ENCODE measurements at regions not wholly inside any gene's neighbourhood (a gene's known extent, or its start where the extent isn't known, plus 50 kb on each side); places are given as distances from the start of the nearest gene placed in this dataset.
"Not testable (repeated sequence)": the region's sequence is repeated elsewhere in the genome, so short reads cannot be mapped to it uniquely, and the experiment has no call there.

DNA sequence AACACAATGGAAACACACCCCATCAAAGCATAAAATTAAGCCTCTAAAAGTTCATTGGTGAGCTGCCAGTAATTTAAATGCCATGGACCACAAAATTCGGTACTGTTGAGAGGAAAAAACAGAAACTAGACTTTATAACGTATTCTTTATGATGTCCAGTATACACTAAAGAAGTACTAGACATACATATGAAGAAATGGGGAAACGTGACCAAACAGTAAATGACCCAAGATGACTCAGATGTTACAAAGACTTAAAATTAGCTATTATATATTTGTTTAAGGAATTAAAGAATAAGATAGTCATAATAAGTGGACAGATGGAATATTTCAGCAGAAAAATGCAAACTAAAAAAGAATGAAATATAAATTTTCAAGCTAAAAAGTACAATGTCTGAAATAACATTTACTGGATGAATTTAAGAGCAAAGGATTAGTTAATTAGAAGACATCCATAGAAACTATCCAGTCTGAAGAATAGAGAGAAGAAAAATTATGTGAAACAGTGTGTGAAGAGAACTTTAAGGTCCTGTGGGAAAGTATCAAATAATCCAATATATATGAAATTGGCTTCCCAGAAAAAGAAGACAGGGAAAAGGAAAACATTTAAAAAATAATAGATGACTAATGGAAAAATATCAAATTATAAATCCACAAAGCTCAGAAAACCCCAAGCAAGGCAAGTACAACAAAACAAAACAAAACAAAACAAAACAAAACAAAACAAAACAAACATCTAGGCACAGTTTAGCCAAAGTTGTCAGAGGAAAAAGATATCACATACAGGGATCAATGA is 69.4 kb downstream of the SAMD9 start:
- DNase-seq (ENCODE audit: low read depth) = peak; percentile 68

DNA sequence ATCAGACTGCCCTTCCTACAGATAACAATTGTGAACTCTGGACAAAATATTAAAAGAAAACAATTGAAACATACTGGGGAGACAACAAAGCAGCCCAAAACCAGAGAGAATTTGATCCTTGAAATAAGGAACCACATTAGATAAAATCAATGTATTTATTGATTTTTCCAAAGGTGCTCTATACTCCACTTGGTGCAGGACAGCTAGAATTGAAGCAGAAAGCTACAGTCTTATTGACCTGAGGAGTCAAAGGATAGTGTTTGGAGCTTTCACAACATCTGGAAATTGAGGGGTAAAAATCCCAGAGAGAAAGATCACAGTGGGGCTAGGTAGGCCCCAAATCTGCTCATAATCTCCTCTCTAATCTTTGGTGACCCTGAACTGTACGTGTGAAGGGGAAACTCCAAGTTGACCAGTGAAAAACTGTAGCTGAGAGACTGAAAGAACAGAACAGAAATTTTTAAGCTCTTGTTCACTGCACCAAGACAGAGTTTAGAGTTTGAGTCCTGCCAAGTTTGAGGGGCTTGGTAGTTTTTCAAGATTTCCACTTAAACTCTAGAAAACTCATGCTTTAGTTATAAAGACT is 70.2 kb downstream of the SAMD9 start:
- DNase-seq (ENCODE audit: low read depth) = no peak

- DNase-seq (ENCODE audit: low read depth) = peak; percentile 40
These were observed 71.1 kb downstream of the SAMD9 start for GRCh38 chr7:93046641-93047040.

DNA sequence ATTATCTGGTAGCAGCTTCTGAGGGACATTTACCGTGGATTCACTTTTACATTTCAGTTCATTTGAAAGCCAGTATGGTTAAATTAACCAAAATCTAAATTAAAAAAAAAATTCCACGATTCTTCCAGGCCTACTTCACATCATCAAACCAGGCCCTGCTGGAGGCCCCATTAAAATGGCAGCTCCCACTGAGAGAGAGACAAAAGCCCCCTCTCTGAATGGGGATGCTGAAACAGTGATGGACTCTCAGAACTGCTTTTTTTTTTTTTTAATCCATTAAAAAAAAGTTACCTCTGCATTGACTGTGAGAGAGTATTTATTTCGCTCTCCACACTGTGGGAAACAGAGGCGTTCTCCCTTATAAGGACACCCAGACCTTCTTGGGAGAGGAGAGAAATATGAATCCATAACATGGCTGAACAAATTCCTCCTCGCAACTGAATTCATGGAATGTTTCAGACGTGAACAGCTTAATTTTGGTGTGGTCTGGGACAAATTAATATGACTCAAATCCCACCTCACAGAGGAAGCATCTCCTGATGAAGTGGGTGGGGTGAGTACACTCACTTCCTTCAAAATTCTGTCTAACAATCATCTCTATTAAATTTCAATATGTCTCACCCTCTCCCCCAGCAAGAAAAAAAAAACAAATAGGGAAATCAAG is 73.5 kb downstream of the SAMD9 start:
- DNase-seq (ENCODE audit: low read depth) = peak; percentile 87

DNA sequence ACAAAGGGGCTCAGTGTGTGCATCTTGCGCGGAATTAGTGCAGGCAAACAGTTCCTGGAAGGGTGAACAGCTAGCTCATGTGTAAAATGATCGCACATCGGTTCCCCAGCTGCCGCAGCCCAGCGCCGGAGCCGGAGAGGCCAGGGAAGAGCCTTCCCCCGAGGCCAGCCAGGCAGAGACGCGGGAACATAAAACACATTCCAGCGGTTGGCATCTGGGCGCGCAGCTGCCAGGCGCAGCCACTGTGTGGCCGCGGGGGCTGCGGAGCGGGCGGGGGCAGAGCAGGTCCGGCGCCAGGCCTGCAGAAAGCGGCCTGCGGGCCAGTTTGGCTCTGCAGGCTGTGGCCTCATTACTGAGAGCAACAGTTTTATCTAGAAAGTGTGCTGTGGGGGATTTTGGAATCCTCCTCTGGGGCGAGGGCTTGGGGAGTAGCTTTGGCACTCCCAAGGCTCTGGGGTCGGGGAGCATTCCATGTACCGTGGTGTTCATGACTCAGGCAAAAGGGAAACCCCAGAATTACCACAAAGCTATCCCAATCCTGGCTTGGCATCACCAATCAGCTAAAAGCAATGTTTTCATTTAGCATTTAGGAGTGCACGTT is 74.3 kb downstream of the SAMD9 start:
- peak; percentile 95 for DNase-seq (ENCODE audit: low read depth)

- DNase-seq (ENCODE audit: low read depth) = no peak
These were observed 77.4 kb downstream of the SAMD9 start for GRCh38 chr7:93040355-93040754.

DNA sequence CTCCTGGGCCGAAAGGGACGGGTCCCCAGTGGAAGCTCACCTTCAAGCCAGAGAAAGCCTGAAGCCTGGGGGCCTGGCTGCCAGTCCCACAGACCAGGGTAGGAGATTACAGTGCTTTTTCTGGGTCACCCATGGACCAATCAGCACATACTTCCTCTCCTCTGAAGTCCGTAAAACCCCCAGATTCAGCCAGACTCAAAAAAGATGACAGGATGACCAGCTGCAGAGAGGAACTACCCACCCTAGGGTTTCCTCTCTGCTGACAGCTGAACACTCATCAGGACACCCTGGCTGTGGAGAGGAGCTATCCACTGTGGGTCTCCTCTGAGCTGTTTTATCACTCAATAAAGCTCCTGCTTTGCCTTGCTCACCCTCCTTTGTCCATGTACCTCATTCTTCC is 78.0 kb downstream of the SAMD9 start:
- DNase-seq (ENCODE audit: low read depth) = no peak

DNA sequence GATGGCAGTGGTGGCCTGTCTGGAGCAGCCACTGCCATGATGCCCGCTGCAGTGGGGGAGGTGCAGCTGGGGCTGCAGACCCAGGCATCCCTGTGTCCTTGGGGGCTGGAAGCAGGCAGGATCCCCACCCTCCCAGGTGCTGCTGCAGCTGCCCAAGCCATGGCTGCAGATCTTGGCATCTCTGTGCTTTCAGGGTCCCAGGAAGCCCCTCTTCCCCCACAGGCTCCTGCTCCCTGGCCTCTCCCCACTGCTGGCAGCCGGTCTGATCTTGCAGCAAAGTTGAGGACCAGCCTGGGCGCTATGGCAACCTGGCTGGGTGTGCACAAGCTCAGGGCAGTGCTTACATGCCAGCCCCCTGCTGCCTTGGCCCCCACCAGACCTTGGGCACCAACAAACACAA is 78.5 kb downstream of the SAMD9 start:
- DNase-seq (ENCODE audit: low read depth) = no peak

DNA sequence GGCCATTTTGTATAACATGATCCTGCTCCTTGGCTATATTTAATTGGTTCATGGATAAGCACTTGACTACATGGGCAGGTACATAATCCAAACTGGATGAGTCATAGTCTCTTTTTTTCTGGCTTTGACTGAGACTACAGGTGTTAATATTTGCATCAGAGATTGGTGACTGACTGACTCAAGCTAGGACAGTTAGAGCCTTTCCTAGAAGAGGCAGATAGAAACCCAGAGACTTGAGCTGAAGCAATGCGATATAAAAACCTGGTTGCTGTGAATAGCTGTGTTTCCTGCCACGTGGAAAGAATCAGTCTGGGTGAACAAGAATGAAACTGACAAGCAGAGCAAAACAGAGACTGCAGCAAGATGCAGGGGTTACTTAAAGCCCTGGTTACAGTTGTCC is 81.0 kb downstream of the SAMD9 start:
- no peak for DNase-seq (ENCODE audit: low read depth)

DNA sequence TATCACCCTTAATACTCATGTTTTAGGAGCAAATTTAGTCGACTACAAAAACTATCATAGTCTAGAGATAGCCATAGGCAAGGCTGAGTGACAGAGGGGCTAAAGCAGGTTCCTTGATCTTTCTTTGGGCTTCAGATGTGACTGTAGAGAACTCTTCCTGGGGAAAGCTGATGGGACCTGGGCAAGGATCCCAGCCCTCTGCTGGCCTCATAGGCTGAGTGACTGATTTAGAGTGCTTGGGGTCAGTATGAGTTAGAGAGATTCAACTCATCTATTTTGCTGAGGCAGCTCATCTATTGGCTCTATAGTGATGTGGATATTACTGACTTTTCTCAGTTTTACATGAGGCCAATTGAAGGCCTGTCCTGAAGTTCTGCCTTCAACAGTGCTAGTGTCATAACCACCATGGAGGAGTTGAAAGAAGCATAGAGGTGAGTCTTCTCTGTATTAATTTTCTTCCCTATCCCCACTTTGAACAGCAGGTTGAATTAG is 81.6 kb downstream of the SAMD9 start:
- DNase-seq (ENCODE audit: low read depth) = no peak

- no peak for DNase-seq (ENCODE audit: low read depth)
These were observed 86.0 kb downstream of the SAMD9 start for GRCh38 chr7:93031795-93032194.

- DNase-seq (ENCODE audit: low read depth) = no peak
These were observed 87.1 kb downstream of the SAMD9 start for GRCh38 chr7:93030605-93031225.

DNA sequence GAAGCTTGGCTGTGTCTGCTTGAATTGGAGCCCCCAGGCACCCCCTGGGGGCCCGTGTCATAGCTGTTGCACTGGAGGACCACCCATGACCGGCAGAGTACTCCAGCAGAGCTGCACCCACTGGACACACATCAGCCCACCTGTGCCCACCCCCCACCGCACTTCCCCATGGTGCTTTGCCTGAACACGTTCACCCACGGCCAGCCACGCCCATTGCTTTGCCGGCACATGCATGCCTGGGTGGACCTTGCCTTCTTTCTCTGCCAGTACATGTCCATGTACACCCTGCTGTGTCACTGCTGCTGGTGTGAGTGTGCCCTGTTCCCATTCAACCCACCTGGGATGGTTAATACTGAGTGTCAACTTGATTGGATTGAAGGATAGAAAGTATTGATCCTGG is 88.7 kb downstream of the SAMD9 start:
- no peak for DNase-seq (ENCODE audit: low read depth)

DNA sequence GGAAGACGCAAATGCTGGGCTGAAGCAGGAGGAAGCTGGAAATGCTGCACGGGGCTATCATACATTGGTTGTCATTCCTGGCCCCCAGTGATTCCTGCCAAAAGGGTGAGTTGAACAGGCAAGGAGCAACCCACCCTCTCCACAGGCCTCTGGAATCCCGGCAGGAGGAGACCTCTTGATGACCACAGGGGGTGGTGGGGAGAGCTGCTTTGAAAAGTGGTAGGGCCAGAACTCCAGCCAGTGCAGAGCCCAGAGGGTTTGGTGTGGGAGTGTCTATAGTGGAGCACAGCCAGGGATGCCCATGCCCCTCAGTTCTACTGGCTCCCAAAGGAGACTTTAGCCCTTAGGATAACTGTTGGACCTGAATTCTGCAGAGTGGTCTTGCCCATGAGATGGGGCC is 89.2 kb downstream of the SAMD9 start:
- no peak for DNase-seq (ENCODE audit: low read depth)

DNA sequence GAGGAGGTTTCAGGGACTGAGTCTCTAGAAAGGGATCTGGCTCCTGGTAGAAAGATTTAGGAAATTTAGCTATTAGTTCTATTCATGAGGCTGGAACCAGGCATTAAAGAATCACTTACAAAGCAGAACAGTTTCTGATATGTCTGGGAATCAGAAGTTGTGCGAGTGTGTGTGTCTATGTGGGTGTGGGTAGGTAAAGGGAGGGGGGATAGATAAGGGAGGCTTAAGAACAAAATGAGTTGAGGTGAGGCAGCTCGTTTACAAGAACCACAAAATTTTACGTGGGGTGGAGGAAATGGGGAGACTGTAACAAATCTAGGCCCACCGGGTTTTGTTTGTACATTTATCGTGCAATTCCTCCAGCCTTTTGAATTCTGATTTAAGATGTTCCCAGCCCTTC is 90.7 kb downstream of the SAMD9 start:
- DNase-seq (ENCODE audit: low read depth) = no peak

- no peak for DNase-seq (ENCODE audit: low read depth)
These were observed 91.4 kb downstream of the SAMD9 start for GRCh38 chr7:93026425-93026824.

- DNase-seq (ENCODE audit: low read depth) = no peak
These were observed 92.4 kb downstream of the SAMD9 start for GRCh38 chr7:93025389-93025788.

DNA sequence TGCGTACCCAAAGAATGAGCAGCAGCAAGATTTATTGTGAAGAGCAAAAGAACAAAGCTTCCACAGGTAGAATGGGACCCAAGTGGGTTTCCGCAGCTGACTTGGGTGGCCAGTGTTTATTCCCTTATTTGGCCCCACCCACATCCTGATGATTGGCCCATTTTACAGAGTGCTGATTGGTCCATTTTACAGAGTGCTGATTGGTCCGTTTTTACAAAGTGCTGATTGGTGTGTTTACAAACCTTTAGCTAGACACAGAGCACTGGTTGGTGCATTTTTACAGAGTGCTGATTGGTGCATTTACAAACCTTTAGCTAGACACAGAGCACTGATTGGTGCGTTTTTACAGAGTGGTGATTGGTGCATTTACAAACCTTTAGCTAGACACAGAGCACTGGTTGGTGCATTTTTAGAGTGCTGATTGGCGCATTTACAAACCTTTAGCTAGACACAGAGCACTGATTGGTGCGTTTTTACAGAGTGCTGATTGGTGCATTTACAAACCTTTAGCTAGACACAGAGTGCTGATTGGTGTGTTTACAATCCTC is 94.8 kb downstream of the SAMD9 start:
- DNase-seq (ENCODE audit: low read depth) = not testable (repeated sequence)

GRCh38 chr7:93021748-93022147 is 96.0 kb downstream of the SAMD9 start:
- no peak for DNase-seq (ENCODE audit: low read depth)

DNA sequence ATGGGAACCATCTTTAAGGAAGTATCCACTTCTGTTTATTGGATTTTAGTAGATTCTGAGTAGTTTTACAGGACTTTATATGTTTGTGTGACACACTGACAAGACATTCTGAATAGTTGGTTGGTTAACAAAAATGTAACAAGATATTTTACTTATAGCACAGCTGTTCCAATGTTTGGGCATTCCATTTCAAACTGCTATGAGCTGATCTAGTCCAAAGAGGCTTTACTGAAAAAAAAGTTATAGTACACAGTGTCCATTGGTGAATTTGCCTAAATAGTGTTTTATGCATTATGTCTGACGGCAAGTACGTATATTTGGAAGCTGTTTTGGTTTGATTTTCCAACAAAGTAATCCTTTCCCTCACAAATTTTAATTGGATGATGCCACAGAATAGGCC is 99.1 kb downstream of the SAMD9 start:
- DNase-seq (ENCODE audit: low read depth) = no peak

GRCh38 chr7:93016681-93017381 is 100.9 kb downstream of the SAMD9 start:
- no peak for DNase-seq (ENCODE audit: low read depth)
